Type B pancreatic cell (in vitro differentiated cells): ENCODE measurements at regions not wholly inside any gene's neighbourhood (a gene's known extent, or its start where the extent isn't known, plus 50 kb on each side); places are given as distances from the start of the nearest gene placed in this dataset.

ENCODE experiments used
- DNase-seq: peaks from one replicate; pipeline ENCODE4 v3.0.0; 2021; ENCODE audit warnings: mixed read lengths; ENCODE audit not compliant: unreplicated experiment; ENCODE audit errors: extremely low spot score
- H3K27ac Mint-ChIP-seq: 2 replicates; pipeline ENCODE4 v1.8.0; 2021; ENCODE audit warnings: mild to moderate bottlenecking, mixed read lengths
- H3K27me3 Mint-ChIP-seq: 2 replicates; pipeline ENCODE4 v1.8.0; 2021; ENCODE audit warnings: mixed read lengths
- H3K36me3 Mint-ChIP-seq: 2 replicates; pipeline ENCODE4 v1.8.0; 2021; ENCODE audit warnings: mixed read lengths
- H3K4me1 Mint-ChIP-seq: one replicate; pipeline ENCODE4 v1.8.0; 2021; ENCODE audit warnings: mixed read lengths; ENCODE audit not compliant: unreplicated experiment
- H3K4me3 Mint-ChIP-seq: 2 replicates; pipeline ENCODE4 v1.8.0; 2021; ENCODE audit warnings: mild to moderate bottlenecking, mixed read lengths
- H3K9me3 Mint-ChIP-seq: 2 replicates; pipeline ENCODE4 v1.8.0; 2021; ENCODE audit warnings: mixed read lengths
- TF ChIP-seq, protein P1 (sequence below): fragments of 200-600 bp; sonication (generic); conservative IDR thresholded peaks from 2 replicates; pipeline ENCODE4 v1.5.0; 2021; ENCODE audit warnings: antibody characterized with exemption, mild to moderate bottlenecking

GRCh38 chr1:164926107-164926506 lies 367.1 kb downstream of the PBX1 start:
- no peak for DNase-seq
- TF ChIP-seq, protein P1, sequence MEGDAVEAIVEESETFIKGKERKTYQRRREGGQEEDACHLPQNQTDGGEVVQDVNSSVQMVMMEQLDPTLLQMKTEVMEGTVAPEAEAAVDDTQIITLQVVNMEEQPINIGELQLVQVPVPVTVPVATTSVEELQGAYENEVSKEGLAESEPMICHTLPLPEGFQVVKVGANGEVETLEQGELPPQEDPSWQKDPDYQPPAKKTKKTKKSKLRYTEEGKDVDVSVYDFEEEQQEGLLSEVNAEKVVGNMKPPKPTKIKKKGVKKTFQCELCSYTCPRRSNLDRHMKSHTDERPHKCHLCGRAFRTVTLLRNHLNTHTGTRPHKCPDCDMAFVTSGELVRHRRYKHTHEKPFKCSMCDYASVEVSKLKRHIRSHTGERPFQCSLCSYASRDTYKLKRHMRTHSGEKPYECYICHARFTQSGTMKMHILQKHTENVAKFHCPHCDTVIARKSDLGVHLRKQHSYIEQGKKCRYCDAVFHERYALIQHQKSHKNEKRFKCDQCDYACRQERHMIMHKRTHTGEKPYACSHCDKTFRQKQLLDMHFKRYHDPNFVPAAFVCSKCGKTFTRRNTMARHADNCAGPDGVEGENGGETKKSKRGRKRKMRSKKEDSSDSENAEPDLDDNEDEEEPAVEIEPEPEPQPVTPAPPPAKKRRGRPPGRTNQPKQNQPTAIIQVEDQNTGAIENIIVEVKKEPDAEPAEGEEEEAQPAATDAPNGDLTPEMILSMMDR = no peak

DNA sequence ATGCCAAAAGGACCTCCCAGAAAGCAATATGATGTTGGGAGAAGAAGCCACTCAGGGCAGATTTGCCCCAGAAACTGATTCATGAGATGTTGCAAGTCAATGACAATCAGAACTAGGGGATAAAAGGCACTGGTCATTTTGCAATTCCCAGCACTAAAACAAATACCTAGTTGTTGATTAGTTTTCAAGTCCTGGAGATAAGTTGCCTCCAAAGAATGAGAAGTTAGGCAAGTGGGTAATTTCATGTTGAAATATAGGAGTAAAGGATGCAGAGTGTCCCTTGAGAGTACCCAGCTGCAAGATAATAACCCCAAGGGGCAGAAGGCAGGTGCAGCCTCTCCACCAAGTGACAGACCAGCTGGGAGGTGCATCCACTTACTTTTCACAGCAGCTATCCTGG lies 363.6 kb downstream of the PBX1 start:
- H3K27me3 Mint-ChIP-seq = peaks cover 19% of the 10 kb centered on the region
- no peak overlapping the region for H3K27ac Mint-ChIP-seq
- peaks cover 11% of the 10 kb centered on the region for H3K4me1 Mint-ChIP-seq
- no peak for DNase-seq
- H3K9me3 Mint-ChIP-seq = no peaks in the 10 kb centered on the region
- no peak overlapping the region for H3K4me3 Mint-ChIP-seq
- H3K36me3 Mint-ChIP-seq = no peaks in the 10 kb centered on the region
- TF ChIP-seq, protein P1 = no peak

More at GRCh38 chr1:164926107-164926506, 367.1 kb downstream of the PBX1 start:
- Mint-ChIP-seq H3K4me1 (peaks cover 11% of the 10 kb centered on the region), H3K27ac (peak overlapping the region; percentile 39), H3K4me3 (peak overlapping the region; percentile 37), H3K9me3 (no peaks in the 10 kb centered on the region), H3K27me3 (peaks cover 10% of the 10 kb centered on the region), H3K36me3 (no peaks in the 10 kb centered on the region)

DNA sequence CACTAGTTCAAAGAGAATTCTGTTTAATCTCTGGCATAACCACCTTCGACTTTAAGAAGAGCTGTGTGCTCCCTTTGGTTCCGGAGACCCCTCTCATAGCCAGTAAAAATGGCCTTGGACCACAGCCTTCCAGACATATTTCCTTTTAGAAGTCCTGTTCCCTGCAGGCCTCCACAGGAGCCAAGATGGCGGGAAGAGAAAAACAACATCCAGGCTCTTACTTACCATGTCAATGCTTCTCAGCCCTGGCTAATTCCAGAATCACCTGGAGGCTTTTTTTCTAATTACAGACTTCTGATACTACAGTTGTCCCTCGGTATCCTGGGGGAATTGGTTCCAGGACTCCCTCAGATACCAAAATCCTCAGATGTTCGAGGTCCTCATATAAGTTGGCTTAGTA lies 362.5 kb downstream of the PBX1 start:
- peaks cover 8% of the 10 kb centered on the region for H3K4me1 Mint-ChIP-seq
- H3K27me3 Mint-ChIP-seq = peaks cover 19% of the 10 kb centered on the region
- no peak overlapping the region for H3K4me3 Mint-ChIP-seq
- no peaks in the 10 kb centered on the region for H3K36me3 Mint-ChIP-seq
- TF ChIP-seq, protein P1 = no peak
- H3K9me3 Mint-ChIP-seq = no peaks in the 10 kb centered on the region
- H3K27ac Mint-ChIP-seq = no peak overlapping the region
- DNase-seq = no peak

- Mint-ChIP-seq H3K27me3 (peaks cover 16% of the 10 kb centered on the region), H3K4me3 (no peak overlapping the region), H3K27ac (no peak overlapping the region), H3K4me1 (peaks cover 3% of the 10 kb centered on the region), H3K36me3 (no peaks in the 10 kb centered on the region), H3K9me3 (no peaks in the 10 kb centered on the region)
- DNase-seq = no peak
- TF ChIP-seq, protein P1 = no peak
Observed at GRCh38 chr1:164918140-164918539, 359.2 kb downstream of the PBX1 start.

GRCh38 chr1:164914208-164914607 lies 355.2 kb downstream of the PBX1 start:
- Mint-ChIP-seq H3K4me1 (peaks cover 7% of the 10 kb centered on the region), H3K36me3 (no peaks in the 10 kb centered on the region), H3K4me3 (no peak overlapping the region), H3K9me3 (peaks cover 3% of the 10 kb centered on the region), H3K27ac (no peak overlapping the region), H3K27me3 (peaks cover 5% of the 10 kb centered on the region)
- DNase-seq = no peak
- TF ChIP-seq, protein P1 = no peak

GRCh38 chr1:164912290-164912689 lies 353.3 kb downstream of the PBX1 start:
- peaks cover 7% of the 10 kb centered on the region for H3K4me1 Mint-ChIP-seq
- H3K36me3 Mint-ChIP-seq = no peaks in the 10 kb centered on the region
- H3K4me3 Mint-ChIP-seq = no peak overlapping the region
- no peak overlapping the region for H3K27ac Mint-ChIP-seq
- peaks cover 4% of the 10 kb centered on the region for H3K9me3 Mint-ChIP-seq
- H3K27me3 Mint-ChIP-seq = no peaks in the 10 kb centered on the region
- TF ChIP-seq, protein P1 = no peak
- no peak for DNase-seq
